ENCODE measurements at regions not wholly inside any gene's neighbourhood (a gene's known extent, or its start where the extent isn't known, plus 50 kb on each side); places are given as distances from the start of the nearest gene placed in this dataset.

GRCh38 chr1:194534784-194535183, 1348.4 kb upstream of the B3GALT2 start:
- no peak for DNase-seq (ENCODE audit: low spot score)

- DNase-seq (ENCODE audit: low spot score): no peak
These were observed 1347.2 kb upstream of the B3GALT2 start for GRCh38 chr1:194533641-194534040.

GRCh38 chr1:194517567-194517966, 1331.2 kb upstream of the B3GALT2 start:
- no peak for DNase-seq (ENCODE audit: low spot score)

GRCh38 chr1:194515916-194516315, 1329.5 kb upstream of the B3GALT2 start:
- no peak for DNase-seq (ENCODE audit: low spot score)

- DNase-seq (ENCODE audit: low spot score): no peak
These were observed 1326.5 kb upstream of the B3GALT2 start for GRCh38 chr1:194512957-194513356.

- DNase-seq (ENCODE audit: low spot score): no peak
These were observed 1325.9 kb upstream of the B3GALT2 start for GRCh38 chr1:194512345-194512744.

- DNase-seq (ENCODE audit: low spot score): no peak
These were observed 1316.8 kb upstream of the B3GALT2 start for GRCh38 chr1:194503209-194503608.

- DNase-seq (ENCODE audit: low spot score): no peak
These were observed 1309.0 kb upstream of the B3GALT2 start for GRCh38 chr1:194495434-194495833.

- no peak for DNase-seq (ENCODE audit: low spot score)
These were observed 1300.8 kb upstream of the B3GALT2 start for GRCh38 chr1:194487172-194487571.

- DNase-seq (ENCODE audit: low spot score): no peak
These were observed 1299.0 kb upstream of the B3GALT2 start for GRCh38 chr1:194485432-194485831.

GRCh38 chr1:194478731-194479130, 1292.3 kb upstream of the B3GALT2 start:
- no peak for DNase-seq (ENCODE audit: low spot score)

GRCh38 chr1:194477908-194478307, 1291.5 kb upstream of the B3GALT2 start:
- DNase-seq (ENCODE audit: low spot score): no peak

- DNase-seq (ENCODE audit: low spot score): no peak
These were observed 1290.5 kb upstream of the B3GALT2 start for GRCh38 chr1:194476872-194477271.

GRCh38 chr1:194476351-194476750, 1289.9 kb upstream of the B3GALT2 start:
- no peak for DNase-seq (ENCODE audit: low spot score)

- no peak for DNase-seq (ENCODE audit: low spot score)
These were observed 1288.3 kb upstream of the B3GALT2 start for GRCh38 chr1:194474701-194475100.

GRCh38 chr1:194473766-194474165, 1287.4 kb upstream of the B3GALT2 start:
- DNase-seq (ENCODE audit: low spot score): no peak

GRCh38 chr1:194469282-194469681, 1282.9 kb upstream of the B3GALT2 start:
- DNase-seq (ENCODE audit: low spot score): no peak

GRCh38 chr1:194466706-194467105, 1280.3 kb upstream of the B3GALT2 start:
- DNase-seq (ENCODE audit: low spot score): peak; percentile 53

GRCh38 chr1:194447636-194448035, 1261.2 kb upstream of the B3GALT2 start:
- DNase-seq (ENCODE audit: low spot score): no peak

- DNase-seq (ENCODE audit: low spot score): no peak
These were observed 1258.8 kb upstream of the B3GALT2 start for GRCh38 chr1:194445244-194445643.

- peak; percentile 78 for DNase-seq (ENCODE audit: low spot score)
These were observed 1256.6 kb upstream of the B3GALT2 start for GRCh38 chr1:194442901-194443575.

GRCh38 chr1:194437135-194437534, 1250.7 kb upstream of the B3GALT2 start:
- no peak for DNase-seq (ENCODE audit: low spot score)

GRCh38 chr1:194431121-194431520, 1244.7 kb upstream of the B3GALT2 start:
- no peak for DNase-seq (ENCODE audit: low spot score)

GRCh38 chr1:194420706-194421105, 1234.3 kb upstream of the B3GALT2 start:
- DNase-seq (ENCODE audit: low spot score): no peak
